ENCODE measurements at regions not wholly inside any gene's neighbourhood (a gene's known extent, or its start where the extent isn't known, plus 50 kb on each side); places are given as distances from the start of the nearest gene placed in this dataset.

- TF ChIP-seq CTCF (IDR thresholded peaks at IDR 0.05): no peak
- no peak for TF ChIP-seq POLR2A (IDR thresholded peaks at IDR 0.05)
These were observed 361.6 kb upstream of the SPOCK3 start for GRCh38 chr4:167595898-167596297.

Data from Peyer's patch (tissue), 4 donors.